Activated naive CD4-positive, alpha-beta T cell treated with anti-CD3 and anti-CD28 coated beads, Interleukin-2, amount 10 ng/mL, durations not matched to agents 7 days and 5 days (primary cell): ENCODE measurements at regions not wholly inside any gene's neighbourhood (a gene's known extent, or its start where the extent isn't known, plus 50 kb on each side); places are given as distances from the start of the nearest gene placed in this dataset.
"Not testable (repeated sequence)": the region's sequence is repeated elsewhere in the genome, so short reads cannot be mapped to it uniquely, and the experiment has no call there.

Experiments
- CTCF ChIA-PET: fragments of 350-600 bp; sonication (Branson Sonifier 250); formaldehyde crosslinking; loops from one replicate; lab custom pipeline; 2021; ENCODE audit warnings: antibody characterized with exemption; lab: Charles Lee
- DNase-seq: peaks from one replicate; pipeline ENCODE4 v3.0.0-alpha.2; 2020
- H3K27ac Mint-ChIP-seq: one replicate; pipeline ENCODE4 v1.8.0; 2021; ENCODE audit warnings: mild to moderate bottlenecking, moderate library complexity, mixed read lengths
- H3K27me3 Mint-ChIP-seq: one replicate; pipeline ENCODE4 v1.8.0; 2021; ENCODE audit warnings: mild to moderate bottlenecking, mixed read lengths
- H3K36me3 Mint-ChIP-seq: one replicate; pipeline ENCODE4 v1.8.0; 2021; ENCODE audit warnings: mixed read lengths
- H3K4me1 Mint-ChIP-seq: one replicate; pipeline ENCODE4 v1.8.0; 2021; ENCODE audit warnings: mixed read lengths
- H3K4me3 Mint-ChIP-seq: one replicate; pipeline ENCODE4 v1.8.0; 2021; ENCODE audit warnings: mild to moderate bottlenecking, moderate library complexity, mixed read lengths
- H3K9me3 Mint-ChIP-seq: one replicate; pipeline ENCODE4 v1.8.0; 2021; ENCODE audit warnings: mixed read lengths

DNA sequence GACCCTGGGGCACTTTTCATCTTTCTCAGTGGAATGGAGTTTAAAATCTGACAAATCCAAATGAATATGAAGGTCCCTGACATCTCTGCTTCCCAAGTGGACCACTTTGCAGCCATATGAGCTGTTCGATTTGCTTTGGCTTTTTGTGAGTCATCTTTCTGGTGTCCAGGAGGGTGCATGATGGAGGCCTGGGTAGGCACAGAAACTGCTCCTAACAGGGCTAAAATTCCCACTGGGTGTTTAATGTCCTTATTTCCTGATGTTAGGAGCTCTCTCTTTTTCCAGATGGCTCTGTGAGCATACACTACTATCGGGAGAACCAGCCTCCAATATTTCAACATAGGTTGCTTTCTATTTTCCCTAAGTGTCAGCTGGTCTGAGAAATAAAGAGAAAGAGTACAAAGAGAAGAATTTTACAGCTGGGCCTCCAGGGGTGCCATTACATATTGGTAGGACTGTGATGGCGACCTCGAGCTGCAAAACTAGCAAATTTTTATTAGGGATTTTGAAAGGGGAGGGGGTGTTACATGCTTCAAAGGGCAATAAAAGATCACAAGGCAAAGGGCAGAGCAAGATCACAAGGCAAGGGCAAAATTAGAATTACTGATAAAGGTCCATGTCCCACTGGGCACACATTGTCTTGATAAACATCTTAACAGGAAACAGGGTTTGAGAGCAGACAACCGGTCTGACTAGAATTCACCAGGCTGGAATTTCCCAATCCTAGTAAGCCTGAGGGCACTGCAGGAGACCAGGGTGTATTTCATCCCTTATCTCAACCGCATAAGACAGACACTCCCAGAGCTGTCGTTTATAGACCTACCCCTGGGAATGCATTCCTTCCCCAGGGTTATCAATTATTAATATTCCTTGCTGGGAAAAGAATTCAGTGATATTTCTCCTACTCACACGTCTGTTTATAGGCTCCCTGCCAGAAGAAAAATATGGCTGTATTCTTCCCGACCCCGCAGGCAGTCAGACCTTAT is 236.7 kb upstream of the SGCD start:
- H3K27me3 Mint-ChIP-seq, DNase-seq, H3K4me3 Mint-ChIP-seq, CTCF ChIA-PET, H3K36me3 Mint-ChIP-seq, H3K4me1 Mint-ChIP-seq, H3K27ac Mint-ChIP-seq: not testable (repeated sequence)
- H3K9me3 Mint-ChIP-seq, result peaks cover 11% of the 10 kb centered on the region

DNA sequence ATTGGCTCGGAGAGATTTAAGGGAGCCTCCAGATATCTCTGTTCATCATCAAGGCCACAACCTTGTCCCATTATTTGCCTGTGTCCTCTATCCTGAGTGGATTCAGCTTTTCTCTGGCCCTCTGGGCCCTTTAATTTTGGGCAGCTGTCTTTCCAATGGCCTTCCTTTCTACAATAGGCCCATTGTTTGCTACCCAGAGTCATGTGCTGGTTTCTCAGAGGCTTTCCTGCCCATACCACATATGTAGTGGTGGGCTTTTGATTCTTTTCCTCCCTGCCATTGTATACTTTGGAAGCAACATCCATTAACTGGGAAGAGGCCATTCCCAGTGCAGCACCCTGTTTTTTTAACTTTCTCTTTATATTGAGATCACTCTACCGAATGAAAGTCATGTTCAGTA is 233.9 kb upstream of the SGCD start:
- CTCF ChIA-PET, result no interaction called here
- Mint-ChIP-seq H3K27me3 (no peaks in the 10 kb centered on the region), H3K36me3 (no peaks in the 10 kb centered on the region), H3K4me1 (no peaks in the 10 kb centered on the region), H3K4me3 (no peak overlapping the region), H3K27ac (no peak overlapping the region), H3K9me3 (peaks cover 11% of the 10 kb centered on the region)
- no peak for DNase-seq

DNA sequence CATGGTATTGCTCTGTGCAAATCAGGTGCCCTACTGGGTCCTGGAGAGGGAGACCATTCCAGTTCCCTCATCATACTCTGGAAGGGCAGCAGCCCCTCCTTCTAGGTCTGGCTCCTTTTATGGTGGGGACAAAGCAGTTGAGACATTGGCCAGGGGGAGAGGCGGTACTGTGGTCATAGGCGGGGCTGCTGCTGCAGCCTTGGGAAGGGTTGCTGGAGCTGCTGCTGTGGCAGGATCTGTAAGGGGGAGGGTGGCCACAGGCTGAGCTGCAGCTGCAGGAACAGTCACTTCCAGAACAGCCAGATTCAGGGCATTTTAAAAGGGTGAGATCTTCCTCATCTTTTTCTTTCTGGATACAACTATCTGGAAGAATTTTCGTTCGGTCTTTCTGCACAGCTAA is 233.0 kb upstream of the SGCD start:
- Mint-ChIP-seq H3K4me3 (no peak overlapping the region), H3K9me3 (peaks cover 11% of the 10 kb centered on the region), H3K27me3 (no peaks in the 10 kb centered on the region), H3K27ac (no peak overlapping the region), H3K36me3 (no peaks in the 10 kb centered on the region), H3K4me1 (no peaks in the 10 kb centered on the region)
- CTCF ChIA-PET, result no interaction called here
- DNase-seq, result no peak

DNA sequence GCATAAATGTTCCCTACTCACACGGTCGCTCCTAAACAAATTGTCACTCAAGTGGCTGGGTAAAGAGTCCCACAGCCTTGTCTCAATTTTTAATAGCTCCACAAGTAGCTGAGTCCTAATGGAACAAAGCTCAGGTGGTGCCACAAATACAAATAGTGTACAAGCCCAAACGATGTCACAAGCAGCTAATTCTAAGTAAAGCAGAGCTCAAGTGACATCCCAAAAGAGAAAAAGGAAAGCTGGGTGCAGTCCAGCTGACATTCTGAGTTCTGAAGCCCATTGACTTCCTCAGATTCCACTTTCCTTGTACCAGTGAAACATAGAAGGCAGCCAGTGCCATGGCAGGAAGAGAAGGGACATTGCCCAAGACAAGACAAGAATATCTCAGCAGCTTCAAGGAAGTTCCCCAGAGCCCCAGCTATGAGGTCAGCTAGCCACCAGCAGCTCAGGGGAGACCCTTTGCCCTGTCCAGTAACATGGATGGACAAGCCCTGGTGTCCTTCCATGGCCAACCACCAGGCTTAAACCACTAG is 231.2 kb upstream of the SGCD start:
- Mint-ChIP-seq H3K9me3 (no peaks in the 10 kb centered on the region), H3K27me3 (no peaks in the 10 kb centered on the region), H3K27ac (no peak overlapping the region), H3K36me3 (no peaks in the 10 kb centered on the region), H3K4me1 (no peaks in the 10 kb centered on the region), H3K4me3 (no peak overlapping the region)
- CTCF ChIA-PET, result no interaction called here
- DNase-seq, result no peak

DNA sequence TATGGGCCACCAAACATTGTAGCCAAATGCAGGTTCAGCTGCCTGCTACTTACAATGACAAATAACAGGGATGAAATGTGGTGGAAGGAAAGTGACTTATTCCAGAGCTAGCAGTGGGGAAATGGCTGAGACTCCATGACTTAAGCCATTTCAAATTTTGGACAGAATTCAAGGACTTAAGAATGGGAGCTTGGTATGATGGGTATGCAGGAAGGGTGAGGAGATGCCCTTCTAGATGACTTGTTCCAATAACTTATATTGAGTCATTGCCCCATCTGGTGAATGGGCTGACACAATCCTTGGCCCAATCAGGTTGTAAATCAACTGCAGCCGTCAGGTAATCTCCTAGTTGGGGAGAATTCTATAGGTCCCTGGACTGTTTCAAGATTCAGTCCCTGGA is 230.7 kb upstream of the SGCD start:
- no peaks in the 10 kb centered on the region for H3K27me3 Mint-ChIP-seq
- no peak overlapping the region for H3K27ac Mint-ChIP-seq
- DNase-seq, result no peak
- CTCF ChIA-PET, result no interaction called here
- H3K9me3 Mint-ChIP-seq, result no peaks in the 10 kb centered on the region
- no peaks in the 10 kb centered on the region for H3K4me1 Mint-ChIP-seq
- no peaks in the 10 kb centered on the region for H3K36me3 Mint-ChIP-seq
- H3K4me3 Mint-ChIP-seq, result no peak overlapping the region

DNA sequence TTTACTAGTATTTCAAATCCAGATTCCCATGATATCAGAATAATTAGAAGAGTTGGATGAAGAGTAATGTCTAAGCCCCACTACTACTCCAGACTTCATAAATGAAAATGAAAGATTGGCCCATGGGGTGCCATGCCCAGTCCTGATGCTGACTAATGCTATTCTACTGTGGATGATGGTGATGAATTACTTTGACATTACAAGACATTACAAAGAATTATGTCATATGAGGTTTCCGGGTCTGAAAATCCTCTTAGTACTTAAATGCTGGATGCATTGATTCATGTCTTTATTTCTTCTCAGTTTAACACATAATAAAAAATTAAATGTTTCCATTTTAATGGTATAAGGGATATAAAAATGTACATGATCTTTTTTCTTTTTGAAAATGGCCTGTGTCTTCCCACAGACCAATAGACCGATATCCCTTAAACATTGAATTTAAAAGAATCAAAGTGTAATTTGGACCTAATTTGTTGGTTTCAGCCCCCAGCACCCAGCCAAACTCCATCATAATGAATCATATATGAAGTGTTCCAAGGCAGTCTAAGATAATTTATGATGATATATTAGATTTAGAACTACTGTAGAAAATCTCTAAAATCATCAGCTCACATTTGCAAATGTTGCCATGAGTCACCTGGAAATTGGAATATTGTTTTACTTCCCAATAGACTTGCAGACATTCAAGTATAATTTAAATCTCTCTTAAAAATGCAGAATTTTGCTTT is 223.6 kb upstream of the SGCD start:
- Mint-ChIP-seq H3K9me3 (no peaks in the 10 kb centered on the region), H3K36me3 (no peaks in the 10 kb centered on the region), H3K4me3 (no peak overlapping the region), H3K27me3 (no peaks in the 10 kb centered on the region), H3K4me1 (no peaks in the 10 kb centered on the region), H3K27ac (no peak overlapping the region)
- no peak for DNase-seq
- CTCF ChIA-PET, result interaction anchor here (0.7 kb wide), 1 partner anchor 739 kb away, joined by 3 read pairs; no protein-coding TSS in a partner anchor

DNA sequence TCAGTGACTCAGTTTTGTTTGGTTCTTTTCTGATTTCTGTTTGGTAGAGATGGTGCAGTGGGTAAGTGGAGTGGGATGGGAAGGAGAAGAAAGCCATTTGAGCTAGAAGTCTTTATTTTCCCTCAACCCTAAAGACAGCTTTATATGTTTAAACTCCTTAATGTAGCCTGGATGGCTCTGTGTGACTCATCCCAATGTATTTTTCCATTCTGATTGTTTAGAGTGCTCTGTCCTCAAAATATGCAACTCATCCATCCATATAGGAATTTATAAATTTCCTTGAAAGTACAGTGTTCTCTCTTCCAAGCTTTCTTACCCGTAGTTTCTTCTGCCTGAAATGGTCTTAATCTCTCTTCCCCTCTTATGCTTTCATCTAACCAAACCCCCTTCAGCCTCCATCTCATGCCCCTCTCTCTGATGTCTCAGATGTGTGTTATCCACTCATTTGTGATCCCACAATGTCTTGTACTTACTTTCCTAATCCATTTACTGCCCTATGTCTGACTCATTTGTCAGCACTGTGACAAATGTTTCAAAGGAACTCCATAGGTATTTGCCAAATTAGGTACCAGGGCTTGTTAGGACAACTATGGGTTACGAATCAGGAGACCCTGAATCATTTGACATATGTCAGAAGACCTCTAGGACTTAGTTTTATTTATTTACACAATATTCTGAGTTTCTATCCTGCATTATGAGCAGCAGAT is 217.5 kb upstream of the SGCD start:
- no peak for DNase-seq
- CTCF ChIA-PET, result no interaction called here
- Mint-ChIP-seq H3K27ac (no peak overlapping the region), H3K4me3 (no peak overlapping the region), H3K4me1 (no peaks in the 10 kb centered on the region), H3K9me3 (no peaks in the 10 kb centered on the region), H3K27me3 (no peaks in the 10 kb centered on the region), H3K36me3 (no peaks in the 10 kb centered on the region)

DNA sequence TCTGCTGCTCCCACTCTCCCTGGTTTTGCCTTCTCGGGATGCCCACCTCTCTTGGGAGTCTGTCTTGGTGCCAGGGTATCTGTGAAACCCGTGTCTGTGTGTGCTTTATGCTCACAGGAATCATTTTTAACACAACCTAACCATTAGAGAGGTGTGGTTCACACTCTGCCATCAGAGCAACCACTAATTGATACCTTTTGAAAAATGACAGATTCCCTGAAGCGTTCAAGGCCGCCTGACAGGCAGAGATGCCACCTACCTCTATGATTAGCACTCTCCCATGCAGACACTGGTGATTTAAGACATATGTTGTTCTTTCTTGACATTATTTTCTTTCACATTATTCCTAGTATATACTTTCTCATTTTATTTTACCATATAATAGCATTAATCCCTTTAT is 207.3 kb upstream of the SGCD start:
- H3K36me3 Mint-ChIP-seq, result no peaks in the 10 kb centered on the region
- no peaks in the 10 kb centered on the region for H3K9me3 Mint-ChIP-seq
- no peak for DNase-seq
- H3K27ac Mint-ChIP-seq, result no peak overlapping the region
- CTCF ChIA-PET, result no interaction called here
- no peak overlapping the region for H3K4me3 Mint-ChIP-seq
- H3K4me1 Mint-ChIP-seq, result no peaks in the 10 kb centered on the region
- no peaks in the 10 kb centered on the region for H3K27me3 Mint-ChIP-seq

DNA sequence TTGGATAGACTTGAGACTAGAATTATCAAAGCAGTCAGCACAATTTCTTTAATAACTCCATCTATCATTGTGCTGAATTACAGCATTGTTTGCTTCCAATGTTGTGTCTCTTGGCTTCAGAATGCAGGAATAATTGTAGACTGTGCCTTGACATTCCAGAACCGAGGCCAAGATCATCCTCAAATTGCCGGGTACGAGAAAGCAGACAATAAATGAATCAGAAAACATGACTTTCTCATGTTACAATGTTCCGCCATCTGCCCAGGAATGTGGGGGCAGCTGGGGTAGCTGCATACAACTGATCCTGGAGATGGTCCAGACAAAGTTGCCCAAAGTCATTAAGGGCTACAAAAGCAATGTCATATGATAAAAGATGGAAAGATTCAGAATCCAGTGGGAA is 206.2 kb upstream of the SGCD start:
- H3K27me3 Mint-ChIP-seq, result no peaks in the 10 kb centered on the region
- no peak overlapping the region for H3K4me3 Mint-ChIP-seq
- CTCF ChIA-PET, result no interaction called here
- DNase-seq, result no peak
- H3K4me1 Mint-ChIP-seq, result no peaks in the 10 kb centered on the region
- no peaks in the 10 kb centered on the region for H3K36me3 Mint-ChIP-seq
- H3K9me3 Mint-ChIP-seq, result no peaks in the 10 kb centered on the region
- no peak overlapping the region for H3K27ac Mint-ChIP-seq

DNA sequence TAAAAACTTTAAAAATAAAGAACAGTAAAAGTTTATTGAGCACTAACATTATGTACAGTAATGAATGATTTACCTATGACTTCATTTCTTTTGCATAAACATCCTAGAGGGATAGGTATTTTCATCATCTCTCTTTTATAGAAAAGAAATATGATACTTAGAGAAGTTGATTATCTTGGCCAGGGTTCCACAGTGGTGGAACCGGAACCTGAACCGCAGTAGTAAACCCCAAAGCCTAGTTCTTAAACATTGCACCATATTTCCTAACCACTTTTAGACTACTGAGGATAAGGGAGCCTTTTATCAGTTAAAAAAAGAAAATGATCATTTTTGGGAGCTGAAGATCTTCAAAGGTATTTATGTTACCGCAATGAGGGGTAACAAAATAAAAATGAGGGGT is 205.7 kb upstream of the SGCD start:
- Mint-ChIP-seq H3K4me3 (no peak overlapping the region), H3K36me3 (no peaks in the 10 kb centered on the region), H3K9me3 (no peaks in the 10 kb centered on the region), H3K4me1 (no peaks in the 10 kb centered on the region), H3K27me3 (no peaks in the 10 kb centered on the region), H3K27ac (no peak overlapping the region)
- CTCF ChIA-PET, result no interaction called here
- DNase-seq, result no peak

DNA sequence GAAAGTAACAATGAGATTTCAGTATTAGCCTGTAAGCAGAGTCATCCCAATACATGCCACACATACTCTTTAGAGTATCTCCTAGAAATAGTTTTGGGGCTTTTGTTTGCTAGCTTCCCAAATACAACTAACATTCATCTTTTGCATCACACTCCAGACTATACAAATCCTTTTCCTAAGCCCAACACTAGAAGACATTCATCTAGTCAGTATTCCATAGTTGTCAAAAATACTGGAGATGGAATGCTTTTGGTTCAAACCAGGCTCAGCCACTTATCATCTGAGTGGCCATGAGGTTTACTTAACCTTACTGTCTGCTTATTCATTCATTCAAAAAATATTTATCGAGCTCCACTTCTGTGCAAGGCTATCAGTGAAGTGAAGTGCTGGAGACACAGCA is 205.1 kb upstream of the SGCD start:
- Mint-ChIP-seq H3K4me1 (no peaks in the 10 kb centered on the region), H3K27ac (no peak overlapping the region), H3K9me3 (no peaks in the 10 kb centered on the region), H3K4me3 (no peak overlapping the region), H3K36me3 (no peaks in the 10 kb centered on the region), H3K27me3 (no peaks in the 10 kb centered on the region)
- CTCF ChIA-PET, result no interaction called here
- DNase-seq, result no peak

DNA sequence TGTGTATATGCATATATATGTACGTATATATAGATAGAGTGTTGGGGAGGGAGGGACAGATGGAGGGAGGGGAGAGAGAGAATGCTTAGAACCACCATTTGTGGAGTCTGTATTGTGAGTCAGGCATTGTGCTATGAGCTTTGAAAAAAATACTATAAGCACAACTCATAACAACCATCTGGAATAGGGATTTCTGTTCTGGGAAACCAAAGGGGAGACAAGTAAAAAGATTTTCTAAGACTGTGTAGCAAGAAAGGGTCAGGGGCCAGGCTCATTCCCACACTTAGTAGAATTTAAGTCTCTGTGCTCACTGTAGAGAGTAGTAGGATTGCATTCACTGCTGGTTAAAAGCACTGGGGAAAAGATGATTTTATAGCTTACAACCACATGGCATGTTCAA is 202.3 kb upstream of the SGCD start:
- no peak overlapping the region for H3K4me3 Mint-ChIP-seq
- no peaks in the 10 kb centered on the region for H3K9me3 Mint-ChIP-seq
- no peaks in the 10 kb centered on the region for H3K4me1 Mint-ChIP-seq
- H3K36me3 Mint-ChIP-seq, result no peaks in the 10 kb centered on the region
- no peak overlapping the region for H3K27ac Mint-ChIP-seq
- CTCF ChIA-PET, result no interaction called here
- no peaks in the 10 kb centered on the region for H3K27me3 Mint-ChIP-seq
- DNase-seq, result no peak

DNA sequence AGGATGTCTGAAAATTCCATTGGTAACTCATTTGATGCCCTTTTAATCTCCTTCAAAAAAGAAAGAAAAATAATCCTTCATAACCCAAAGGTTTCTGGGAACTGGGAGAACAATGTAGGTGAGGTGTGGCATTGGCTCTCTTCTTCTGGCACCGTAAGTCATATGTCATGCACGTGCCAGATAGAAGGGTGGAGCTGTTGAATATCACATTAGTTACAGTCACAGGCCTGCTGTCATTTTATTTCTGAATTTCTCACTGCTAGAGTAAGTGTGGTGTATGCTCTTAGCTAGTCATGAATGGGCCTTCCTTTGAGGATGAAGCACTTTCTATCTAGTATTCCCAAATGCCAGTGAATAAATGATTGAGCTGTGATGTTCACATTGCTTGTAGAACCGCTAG is 201.8 kb upstream of the SGCD start:
- no peak for DNase-seq
- no peaks in the 10 kb centered on the region for H3K9me3 Mint-ChIP-seq
- H3K36me3 Mint-ChIP-seq, result no peaks in the 10 kb centered on the region
- H3K4me3 Mint-ChIP-seq, result no peak overlapping the region
- CTCF ChIA-PET, result no interaction called here
- no peaks in the 10 kb centered on the region for H3K4me1 Mint-ChIP-seq
- H3K27ac Mint-ChIP-seq, result no peak overlapping the region
- H3K27me3 Mint-ChIP-seq, result no peaks in the 10 kb centered on the region

DNA sequence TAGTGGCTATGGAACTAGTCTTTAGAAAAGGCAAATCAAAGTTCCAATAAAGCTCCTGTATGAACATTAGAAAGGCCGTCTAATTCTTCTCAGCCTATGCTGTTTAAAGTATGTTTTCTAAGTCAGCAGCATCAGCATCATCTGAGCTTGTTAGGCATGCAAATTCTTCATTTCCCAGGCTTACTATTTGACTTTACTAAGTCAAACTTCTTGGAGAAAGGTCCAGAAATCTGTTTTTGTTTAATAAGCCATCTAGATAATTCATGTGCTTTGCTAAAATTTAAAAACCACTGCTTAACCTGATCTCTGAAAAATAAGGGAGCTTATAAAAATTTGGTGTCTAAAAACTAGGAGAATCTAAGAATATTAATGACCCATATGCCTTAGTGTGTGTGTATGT is 200.2 kb upstream of the SGCD start:
- no peak for DNase-seq
- no peaks in the 10 kb centered on the region for H3K36me3 Mint-ChIP-seq

More for the DNA sequence above, 200.2 kb upstream of the SGCD start:
- H3K4me1 Mint-ChIP-seq, result no peaks in the 10 kb centered on the region
- no peak overlapping the region for H3K27ac Mint-ChIP-seq
- H3K4me3 Mint-ChIP-seq, result no peak overlapping the region
- CTCF ChIA-PET, result no interaction called here
- H3K27me3 Mint-ChIP-seq, result no peaks in the 10 kb centered on the region
- H3K9me3 Mint-ChIP-seq, result no peaks in the 10 kb centered on the region
